ENCODE measurements at regions not wholly inside any gene's neighbourhood (a gene's known extent, or its start where the extent isn't known, plus 50 kb on each side); places are given as distances from the start of the nearest gene placed in this dataset.
"Not testable (repeated sequence)": the region's sequence is repeated elsewhere in the genome, so short reads cannot be mapped to it uniquely, and the experiment has no call there.

DNA sequence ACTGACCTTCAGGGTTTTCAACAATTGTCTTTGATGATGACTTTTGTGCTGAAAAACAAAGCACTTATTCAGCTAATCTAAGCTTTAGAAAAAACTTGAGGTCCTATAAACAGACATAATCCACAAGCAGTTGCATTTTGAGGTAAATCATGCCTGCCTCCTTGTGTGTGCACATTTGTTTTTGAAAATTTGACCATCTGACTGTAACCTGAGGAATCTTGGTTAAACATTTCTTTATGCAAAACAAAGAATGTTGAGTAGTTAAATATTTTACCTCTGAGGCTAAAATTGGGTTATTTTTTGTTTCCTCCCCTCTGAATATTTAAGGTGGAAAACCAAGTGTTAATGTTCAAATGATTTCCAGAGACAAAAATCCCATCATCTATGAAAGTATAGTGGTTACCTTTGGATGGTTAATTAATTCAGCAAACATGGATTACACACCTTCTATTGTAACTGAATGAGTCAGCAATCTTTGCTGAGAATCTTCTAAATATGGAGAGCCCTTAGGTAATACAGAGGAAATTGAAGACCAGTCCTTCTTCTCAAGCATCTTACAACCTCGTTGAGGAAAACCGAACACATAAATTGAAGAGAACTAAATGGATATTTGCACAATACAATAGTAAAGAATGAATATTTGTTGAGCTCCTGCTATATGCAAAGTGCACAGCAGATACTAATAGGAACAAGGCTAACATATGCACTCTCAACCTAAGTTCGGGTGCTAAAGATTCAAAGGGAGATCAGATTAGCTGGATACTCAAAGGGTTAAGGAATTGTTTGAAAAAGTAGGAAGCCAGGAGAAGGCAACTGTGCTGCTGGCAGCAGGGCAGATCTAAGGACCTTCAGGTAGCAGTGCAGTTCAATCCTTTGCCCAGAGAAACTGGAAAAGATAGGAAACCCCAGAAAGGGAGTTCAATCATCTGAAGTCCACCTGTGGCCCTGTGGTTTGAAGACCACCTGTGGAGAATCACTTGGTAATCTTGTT lies 115.2 kb downstream of the BMP4 start:
- H3K4me2 ChIP-seq, result peak overlapping the region; percentile 56
- CTCF ChIA-PET, result interaction anchor here (0.5 to 1.7 kb wide), 2 partner anchors 45 to 334 kb away, joined by 5 to 7 read pairs; no protein-coding TSS in a partner anchor
- DNase-seq (ENCODE audit: low read depth in 1 of 2, low spot score in 1 of 2) (no peak), FAIRE-seq (peak; percentile 43), ATAC-seq (no peak)
- TF ChIP-seq NFE2L2 (conservative IDR thresholded peaks at IDR 0.05; ENCODE audit: low read length), result peak; percentile 55; the same call in 1 of the 2 replicates
- TF ChIP-seq SREBF2 (IDR thresholded peaks at IDR 0.05), result no peak
- peak; percentile 94 for TF ChIP-seq MAFK (IDR thresholded peaks at IDR 0.05; ENCODE audit: partially characterized antibody)
- TF ChIP-seq MYC (IDR thresholded peaks at IDR 0.05; ENCODE audit: borderline replicate concordance, low read length), result no peak
- no peak for TF ChIP-seq RCOR1 (IDR thresholded peaks at IDR 0.05; ENCODE audit: low read depth, low read length)
- no peak for TF ChIP-seq JUNB (IDR thresholded peaks at IDR 0.05)
- no peak for TF ChIP-seq CBX2 (IDR thresholded peaks at IDR 0.05; ENCODE audit: borderline replicate concordance, low read depth)
- POLR2A ChIA-PET, result interaction anchor here (2.2 kb wide), 1 partner anchor 112 kb away, joined by 12 read pairs; no protein-coding TSS in a partner anchor
- WGBS (ENCODE audit: missing lambda C conversion rate), result 86% methylated on average over 3 of the region's 3 CpGs
- H3K9me3 ChIP-seq, result no peaks in the 10 kb centered on the region
- no peak overlapping the region for H3K4me3 ChIP-seq
- H3K4me1 ChIP-seq, result peaks cover 56% of the 10 kb centered on the region
- H3K27ac ChIP-seq, result peak overlapping the region; percentile 76 to 81

- 9% methylated on average over 2 of the region's 2 CpGs for WGBS (ENCODE audit: missing lambda C conversion rate)
- DNase-seq (ENCODE audit: low read depth in 1 of 2, low spot score in 1 of 2), result peak; percentile 72
- TF ChIP-seq FOSL2 (IDR thresholded peaks at IDR 0.05) (peak; percentile 29; the same call in 1 of the 2 replicates), FOSL2 (CRISPR knock-in tag; IDR thresholded peaks at IDR 0.05) (peak; percentile 93), FOXS1 (CRISPR knock-in tag; IDR thresholded peaks at IDR 0.05) (no peak), ELK1 (IDR thresholded peaks at IDR 0.05; ENCODE audit: low read depth, low read length) (no peak), RARB (CRISPR knock-in tag; IDR thresholded peaks at IDR 0.05) (no peak), POLR2A (IDR thresholded peaks at IDR 0.05; ENCODE audit: low read length) (no peak), JUNB (IDR thresholded peaks at IDR 0.05) (peak; percentile 62)
- TF ChIP-seq, protein P1, sequence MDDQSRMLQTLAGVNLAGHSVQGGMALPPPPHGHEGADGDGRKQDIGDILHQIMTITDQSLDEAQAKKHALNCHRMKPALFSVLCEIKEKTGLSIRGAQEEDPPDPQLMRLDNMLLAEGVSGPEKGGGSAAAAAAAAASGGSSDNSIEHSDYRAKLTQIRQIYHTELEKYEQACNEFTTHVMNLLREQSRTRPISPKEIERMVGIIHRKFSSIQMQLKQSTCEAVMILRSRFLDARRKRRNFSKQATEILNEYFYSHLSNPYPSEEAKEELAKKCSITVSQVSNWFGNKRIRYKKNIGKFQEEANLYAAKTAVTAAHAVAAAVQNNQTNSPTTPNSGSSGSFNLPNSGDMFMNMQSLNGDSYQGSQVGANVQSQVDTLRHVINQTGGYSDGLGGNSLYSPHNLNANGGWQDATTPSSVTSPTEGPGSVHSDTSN (IDR thresholded peaks at IDR 0.05), result no peak
- ATAC-seq, result peak; percentile 41 to 61; a peak in 4 of 6 replicates
- POLR2A ChIA-PET, result no interaction called here
- CTCF ChIA-PET, result no interaction called here
- Histone ChIP-seq H3K9me3 (no peaks in the 10 kb centered on the region), H3K27ac (peak overlapping the region; percentile 9 to 81; a peak in 4 of 6 replicates), H3K4me3 (no peak overlapping the region), H3K4me1 (peaks cover 47% of the 10 kb centered on the region), H3K4me2 (peak overlapping the region; percentile 56)
- FAIRE-seq, result no peak
Measured at GRCh38 chr14:53840444-53840843, 116.2 kb downstream of the BMP4 start.

DNA sequence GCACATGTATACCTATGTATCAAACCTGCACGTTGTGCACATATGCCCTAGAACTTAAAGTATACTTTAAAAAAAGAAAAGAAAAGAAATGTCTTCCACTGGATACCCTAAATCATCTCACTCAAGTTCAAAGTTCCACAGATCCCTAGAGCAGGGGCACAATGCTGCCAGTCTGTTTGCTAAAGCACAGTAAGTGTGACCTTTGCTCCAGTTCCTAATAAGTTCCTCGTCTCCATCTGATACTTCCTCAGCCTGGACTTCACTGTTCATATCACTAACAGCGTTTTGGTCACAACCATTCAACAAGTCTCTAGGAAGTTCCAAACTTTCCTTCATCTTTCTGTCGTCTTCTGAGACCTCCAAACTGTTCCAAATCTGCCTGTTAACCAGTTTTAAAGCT lies 118.3 kb downstream of the BMP4 start:
- ChIA-PET CTCF (no interaction called here), POLR2A (no interaction called here)
- ATAC-seq, result no peak
- no peak for TF ChIP-seq CBX2 (IDR thresholded peaks at IDR 0.05; ENCODE audit: borderline replicate concordance, low read depth)
- TF ChIP-seq MAZ (IDR thresholded peaks at IDR 0.05; ENCODE audit: borderline replicate concordance, low read depth, low read length), result no peak
- TF ChIP-seq MYC (IDR thresholded peaks at IDR 0.05; ENCODE audit: borderline replicate concordance, low read length), result no peak
- no peak for TF ChIP-seq ZSCAN20 (CRISPR knock-in tag; IDR thresholded peaks at IDR 0.05)
- no peak for TF ChIP-seq ZNF302 (CRISPR knock-in tag; IDR thresholded peaks at IDR 0.05)
- no peak for DNase-seq (ENCODE audit: low read depth in 1 of 2, low spot score in 1 of 2)
- Histone ChIP-seq H3K27ac (no peak overlapping the region), H3K4me2 (no peak overlapping the region), H3K4me3 (no peak overlapping the region), H3K4me1 (peaks cover 37% of the 10 kb centered on the region), H3K9me3 (no peaks in the 10 kb centered on the region)
- no peak for FAIRE-seq
- WGBS (ENCODE audit: missing lambda C conversion rate), result 69% methylated on average over 4 of the region's 4 CpGs

DNA sequence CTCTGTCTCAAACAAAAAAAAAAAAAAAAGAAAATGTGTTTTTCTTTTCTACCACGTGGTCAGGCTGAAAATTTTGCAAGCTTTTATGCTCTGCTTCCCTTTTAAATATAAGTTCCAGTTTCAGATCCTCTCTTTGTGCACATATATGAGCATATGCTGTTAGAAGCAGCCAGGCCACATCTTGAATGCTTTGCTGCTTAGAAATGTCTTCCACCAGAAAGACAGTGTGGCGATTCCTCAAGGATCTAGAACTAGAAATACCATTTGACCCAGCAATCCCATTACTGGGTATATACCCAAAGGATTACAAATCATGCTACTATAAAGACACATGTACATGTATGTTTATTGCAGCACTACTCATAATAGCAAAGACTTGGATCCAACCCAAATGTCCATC lies 119.0 kb downstream of the BMP4 start:
- POLR2A ChIA-PET; H3K4me2 ChIP-seq; FAIRE-seq; DNase-seq (ENCODE audit: low read depth in 1 of 2, low spot score in 1 of 2); CTCF ChIA-PET; ATAC-seq; H3K9me3 ChIP-seq; H3K27ac ChIP-seq; H3K4me3 ChIP-seq: not testable (repeated sequence)
- peaks cover 30% of the 10 kb centered on the region for H3K4me1 ChIP-seq
- 63% methylated on average over 2 of the region's 2 CpGs for WGBS (ENCODE audit: missing lambda C conversion rate)

All from A549 (cell line).